AG09319 (cell line): ENCODE measurements at regions not wholly inside any gene's neighbourhood (a gene's known extent, or its start where the extent isn't known, plus 50 kb on each side); places are given as distances from the start of the nearest gene placed in this dataset.

Experiments
- DNase-seq: peaks from one replicate; pipeline ENCODE4 v3.0.0-alpha.2; 2010; ENCODE audit warnings: low read depth; ENCODE audit errors: extremely low read depth
- TF ChIP-seq, protein P1 (sequence below): IDR thresholded peaks from 2 replicates; pipeline ENCODE4 v1.5.1; 2011; ENCODE audit warnings: low read depth, mild to moderate bottlenecking, inconsistent platforms, low read length, moderate library complexity

- DNase-seq, result no peak
- TF ChIP-seq, protein P1, sequence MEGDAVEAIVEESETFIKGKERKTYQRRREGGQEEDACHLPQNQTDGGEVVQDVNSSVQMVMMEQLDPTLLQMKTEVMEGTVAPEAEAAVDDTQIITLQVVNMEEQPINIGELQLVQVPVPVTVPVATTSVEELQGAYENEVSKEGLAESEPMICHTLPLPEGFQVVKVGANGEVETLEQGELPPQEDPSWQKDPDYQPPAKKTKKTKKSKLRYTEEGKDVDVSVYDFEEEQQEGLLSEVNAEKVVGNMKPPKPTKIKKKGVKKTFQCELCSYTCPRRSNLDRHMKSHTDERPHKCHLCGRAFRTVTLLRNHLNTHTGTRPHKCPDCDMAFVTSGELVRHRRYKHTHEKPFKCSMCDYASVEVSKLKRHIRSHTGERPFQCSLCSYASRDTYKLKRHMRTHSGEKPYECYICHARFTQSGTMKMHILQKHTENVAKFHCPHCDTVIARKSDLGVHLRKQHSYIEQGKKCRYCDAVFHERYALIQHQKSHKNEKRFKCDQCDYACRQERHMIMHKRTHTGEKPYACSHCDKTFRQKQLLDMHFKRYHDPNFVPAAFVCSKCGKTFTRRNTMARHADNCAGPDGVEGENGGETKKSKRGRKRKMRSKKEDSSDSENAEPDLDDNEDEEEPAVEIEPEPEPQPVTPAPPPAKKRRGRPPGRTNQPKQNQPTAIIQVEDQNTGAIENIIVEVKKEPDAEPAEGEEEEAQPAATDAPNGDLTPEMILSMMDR, result no peak
Measured at GRCh38 chr10:36603688-36604087, 521.7 kb upstream of the ANKRD30A start.

DNA sequence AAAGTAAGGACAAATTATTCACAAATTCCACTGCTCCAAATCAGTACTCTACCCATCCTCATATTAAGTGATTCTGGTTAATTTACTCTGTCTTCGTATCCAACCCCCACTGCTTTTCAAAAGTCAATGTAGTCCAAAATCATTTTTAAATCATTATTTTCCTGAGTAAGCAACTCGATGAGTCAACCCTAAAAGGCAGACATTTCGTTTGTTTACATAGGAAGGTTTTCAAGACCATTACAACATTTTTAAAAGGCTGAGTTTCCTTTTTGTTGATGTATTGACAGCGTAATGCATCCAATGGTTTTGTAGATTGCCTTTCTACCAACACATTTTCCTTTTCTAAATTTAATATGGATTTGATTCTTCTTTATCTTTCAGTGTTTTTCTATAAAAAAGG, 523.0 kb upstream of the ANKRD30A start:
- peak; percentile 12 for DNase-seq
- TF ChIP-seq, protein P1, result no peak

- no peak for DNase-seq
- TF ChIP-seq, protein P1, result no peak
Measured at GRCh38 chr10:36597756-36598320, 527.6 kb upstream of the ANKRD30A start.

GRCh38 chr10:36592964-36593363, 532.4 kb upstream of the ANKRD30A start:
- TF ChIP-seq, protein P1, result no peak
- no peak for DNase-seq

- TF ChIP-seq, protein P1, result no peak
Measured at GRCh38 chr10:36591436-36591835, 534.0 kb upstream of the ANKRD30A start.

GRCh38 chr10:36583690-36584089, 541.7 kb upstream of the ANKRD30A start:
- no peak for DNase-seq
- TF ChIP-seq, protein P1, result no peak

More at GRCh38 chr10:36591436-36591835, 534.0 kb upstream of the ANKRD30A start:
- DNase-seq, result no peak

DNA sequence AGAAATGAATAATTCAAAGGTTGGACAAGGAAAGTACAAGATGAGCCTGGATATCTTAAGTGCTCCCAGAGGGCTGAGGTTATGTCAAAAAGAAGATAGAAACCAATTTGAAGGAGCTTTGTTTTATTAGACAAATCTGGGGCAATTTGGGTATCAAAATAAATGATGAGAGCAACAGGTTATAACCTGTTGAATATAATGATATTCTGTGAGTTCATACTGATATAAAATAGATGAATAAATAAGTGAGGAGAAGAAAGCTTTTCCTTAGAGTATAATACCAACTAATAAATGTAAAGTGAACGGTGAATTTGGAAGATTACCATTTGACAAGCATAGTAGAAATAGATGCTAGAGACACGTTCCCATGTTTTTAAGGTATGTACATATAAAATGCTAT, 544.2 kb upstream of the ANKRD30A start:
- TF ChIP-seq, protein P1, result no peak
- no peak for DNase-seq
